GM12878 (cell line): ENCODE measurements at regions not wholly inside any gene's neighbourhood (a gene's known extent, or its start where the extent isn't known, plus 50 kb on each side); places are given as distances from the start of the nearest gene placed in this dataset.

Experiments used
- ATAC-seq: fragments of 200-7000 bp; cut with Tn5 transposase; 3 replicates; pipeline ENCODE4 v1.9.1; 2020; ENCODE audit warnings: mild to moderate bottlenecking, moderate library complexity
- BruUV-seq: library from RNA; stranded (reverse); fragments of 400-500 nt; replicated peaks from 2 replicates; lab custom pipeline; 2021; lab: Mats Ljungman, UMichigan
- CTCF ChIA-PET: fragments of 300-600 bp; sonication (Branson Sonifier 250); formaldehyde crosslinking; extraction: SDS; loops from one replicate; lab custom pipeline; 2021; ENCODE audit warnings: inconsistent platforms; lab: Yijun Ruan, JAX
- POLR2A ChIA-PET: fragments of 350-600 bp; formaldehyde crosslinking; extraction: SDS; loops from one replicate; lab custom pipeline; 2021; ENCODE audit warnings: inconsistent platforms; lab: Charles Lee
- RAD21 ChIA-PET: fragments of 300-600 bp; sonication (Branson Sonifier 250); formaldehyde crosslinking; loops from one replicate; lab custom pipeline; 2023; ENCODE audit warnings: antibody characterized with exemption; ENCODE audit not compliant: unreplicated experiment; lab: Charles Lee
- SMC1A ChIA-PET: fragments of 300-600 bp; sonication (Branson Sonifier 250); formaldehyde crosslinking; loops from one replicate; lab custom pipeline; 2023; ENCODE audit not compliant: unreplicated experiment, uncharacterized antibody; lab: Charles Lee
- DNase-seq: peaks from one replicate; pipeline ENCODE4 v3.0.0-alpha.2; 2011; ENCODE audit warnings: low read depth, low spot score
- FAIRE-seq: peaks from 3 replicates; lab custom pipeline; 2011; peaks lifted over from hg19 to GRCh38; lab: Jason Lieb, UNC
- H2AFZ ChIP-seq: 2 replicates; pipeline ENCODE4 v1.6.0; 2011; ENCODE audit warnings: low read depth, low read length, control low read depth; ENCODE audit not compliant: control insufficient read depth
- H3K27ac ChIP-seq: 2 replicates; pipeline ENCODE4 v1.5.1; 2011; ENCODE audit warnings: control low read depth; ENCODE audit not compliant: control insufficient read depth, insufficient read depth
- H3K27me3 ChIP-seq, 2 experiments: replicated peaks in 1 of 2; 2 replicates each; pipeline versions ENCODE4 v1.6.0 to v1.6.1; 2011; ENCODE audit warnings: low read length in 1 of 2; ENCODE audit not compliant: control insufficient read depth in 2 of 2, insufficient read depth in 2 of 2
- H3K36me3 ChIP-seq, 2 experiments: 2 replicates each; pipeline ENCODE4 v1.5.1; 2011; ENCODE audit warnings: low read length in 1 of 2; ENCODE audit not compliant: control insufficient read depth in 2 of 2, insufficient read depth in 2 of 2
- H3K4me1 ChIP-seq: 2 replicates; pipeline ENCODE4 v1.6.1; 2011; ENCODE audit warnings: mild to moderate bottlenecking, low read length, moderate library complexity, mixed read lengths; ENCODE audit not compliant: control insufficient read depth, insufficient read depth
- H3K4me2 ChIP-seq: 2 replicates; pipeline ENCODE4 v1.6.0; 2011; ENCODE audit warnings: control low read depth; ENCODE audit not compliant: control insufficient read depth, insufficient read depth
- H3K4me3 ChIP-seq: fragments of 200-600 bp; sonication (generic); 2 replicates; pipeline ENCODE4 v1.5.1; 2016
- H3K79me2 ChIP-seq: 2 replicates; pipeline ENCODE4 v1.6.0; 2011; ENCODE audit warnings: low read length; ENCODE audit not compliant: control insufficient read depth, insufficient read depth
- H3K9ac ChIP-seq: 2 replicates; pipeline ENCODE4 v1.8.0; 2011; ENCODE audit warnings: low read length, control low read depth, mixed read lengths; ENCODE audit not compliant: control insufficient read depth, insufficient read depth
- H3K9me3 ChIP-seq: replicated peaks from 3 replicates; pipeline ENCODE4 v1.5.1; 2011; ENCODE audit warnings: mild to moderate bottlenecking, low read length; ENCODE audit not compliant: control insufficient read depth, insufficient read depth
- H4K20me1 ChIP-seq: 2 replicates; pipeline ENCODE4 v1.6.0; 2011; ENCODE audit not compliant: control insufficient read depth, insufficient read depth
- IRF4 ChIP-seq: IDR thresholded peaks from 2 replicates; pipeline ENCODE4 v1.6.1; 2011; ENCODE audit warnings: low read depth, low read length
- JUND ChIP-seq: IDR thresholded peaks from 2 replicates; pipeline ENCODE4 v1.6.1; 2012; ENCODE audit warnings: low read depth, mild to moderate bottlenecking, low read length, improper control_type of control experiment, moderate library complexity
- KAT2A ChIP-seq: conservative IDR thresholded peaks from 2 replicates; pipeline ENCODE4 v1.6.1; 2011; ENCODE audit warnings: low read depth, low read length; ENCODE audit not compliant: control insufficient read depth
- KDM1A ChIP-seq: fragments of 200-600 bp; sonication (generic); IDR thresholded peaks from 2 replicates; pipeline ENCODE4 v1.6.1; 2016; ENCODE audit warnings: borderline replicate concordance
- LARP7 ChIP-seq: fragments of 450-650 bp; IDR thresholded peaks from 2 replicates; pipeline ENCODE4 v1.6.1; 2017; ENCODE audit warnings: mild to moderate bottlenecking
- NFXL1 ChIP-seq: fragments of 450-650 bp; IDR thresholded peaks from 2 replicates; pipeline ENCODE4 v1.6.1; 2017; ENCODE audit warnings: antibody characterized with exemption, mild to moderate bottlenecking, borderline replicate concordance
- RELB ChIP-seq: fragments of 450-650 bp; IDR thresholded peaks from 2 replicates; pipeline ENCODE4 v1.6.1; 2017; ENCODE audit warnings: low read depth, mild to moderate bottlenecking, moderate library complexity
- SREBF1 ChIP-seq: IDR thresholded peaks from 2 replicates; pipeline ENCODE4 v1.6.1; 2012; ENCODE audit warnings: mild to moderate bottlenecking, low read length
- ZNF274 ChIP-seq: IDR thresholded peaks from one replicate; pipeline ENCODE4 v1.8.0; 2011; ENCODE audit not compliant: insufficient read length, insufficient read depth
- WGBS: methylation state at CpG from one replicate; pipeline ENCODE4 v1.1.6; 2016; ENCODE audit warnings: low lambda C conversion rate; ENCODE audit not compliant: insufficient replicate concordance, insufficient coverage; ENCODE audit errors: missing lambda C conversion rate; 5-methylcytosine and 5-hydroxymethylcytosine counted together
- in situ Hi-C: fragments of 300-500 bp; cut with MboI; formaldehyde crosslinking; loops from 9 replicates; pipeline ENCODE4 v1.14.3; 2018; ENCODE audit warnings: mixed read lengths
- intact Hi-C: fragments of 100-400 bp; cut with micrococcal nuclease; formaldehyde crosslinking; loops from one replicate; pipeline ENCODE4 v1.14.2; 2022; ENCODE audit not compliant: unreplicated experiment

- H3K36me3 ChIP-seq, result no peaks in the 10 kb centered on the region
- DNase-seq (no peak), ATAC-seq (no peak), FAIRE-seq (no peak)
- POLR2A ChIA-PET, result no interaction called here
- no peak overlapping the region for H3K27ac ChIP-seq
- H3K4me2 ChIP-seq, result no peak overlapping the region
- no peaks in the 10 kb centered on the region for H4K20me1 ChIP-seq
- H3K4me3 ChIP-seq, result no peak overlapping the region
- H2AFZ ChIP-seq, result no peak overlapping the region
- in situ Hi-C loops, result no loop called here
- no TSS peak for BruUV-seq
- SMC1A ChIA-PET, result no interaction called here
- CTCF ChIA-PET, result no interaction called here
- 50% methylated on average over 2 of the region's 2 CpGs for WGBS
- no peaks in the 10 kb centered on the region for H3K79me2 ChIP-seq
- H3K9me3 ChIP-seq, result no peaks in the 10 kb centered on the region; the same call in 2 of the 3 replicates
- no peak overlapping the region for H3K9ac ChIP-seq
- H3K27me3 ChIP-seq, result no peaks in the 10 kb centered on the region; a peak in 1 of 4 replicates
- intact Hi-C loops, result no loop called here
- H3K4me1 ChIP-seq, result no peaks in the 10 kb centered on the region
- RAD21 ChIA-PET, result no interaction called here
- TF ChIP-seq KDM1A (no peak), ZNF274 (no peak), JUND (no peak), RELB (no peak), KAT2A (no peak), LARP7 (no peak)
These were observed 486.6 kb upstream of the HS6ST1 start for GRCh38 chr2:128805237-128805636.

- in situ Hi-C loops, result no loop called here
- ChIA-PET POLR2A (no interaction called here), RAD21 (no interaction called here), CTCF (interaction anchor here (0.7 kb wide), 1 partner anchor 808 kb away, joined by 3 read pairs; no protein-coding TSS in a partner anchor), SMC1A (no interaction called here)
- ATAC-seq (no peak), DNase-seq (no peak), FAIRE-seq (no peak)
- WGBS, result 44% methylated on average over 2 of the region's 2 CpGs
- Histone ChIP-seq H4K20me1 (no peaks in the 10 kb centered on the region), H3K79me2 (no peaks in the 10 kb centered on the region), H3K27me3 (no peaks in the 10 kb centered on the region; a peak in 1 of 4 replicates), H3K27ac (no peak overlapping the region), H3K36me3 (no peaks in the 10 kb centered on the region), H3K4me2 (no peak overlapping the region), H2AFZ (no peak overlapping the region), H3K4me1 (no peaks in the 10 kb centered on the region), H3K9ac (no peak overlapping the region), H3K9me3 (no peaks in the 10 kb centered on the region; the same call in 2 of the 3 replicates)
- no TSS peak for BruUV-seq
- TF ChIP-seq NFXL1, result no peak
- TF ChIP-seq IRF4, result no peak
- TF ChIP-seq SREBF1, result no peak
- TF ChIP-seq, all 136 proteins: peak for 0
- intact Hi-C loops, result no loop called here
- H3K4me3 ChIP-seq, result no peak overlapping the region
These were observed 487.2 kb upstream of the HS6ST1 start for GRCh38 chr2:128805918-128806317.
